ENCODE measurements at regions not wholly inside any gene's neighbourhood (a gene's known extent, or its start where the extent isn't known, plus 50 kb on each side); places are given as distances from the start of the nearest gene placed in this dataset.

- TF ChIP-seq CTCF (conservative IDR thresholded peaks at IDR 0.05; ENCODE audit: low read depth, low read length) (no peak), EZH2phosphoT487 (IDR thresholded peaks at IDR 0.05; ENCODE audit: borderline replicate concordance, low read length) (no peak), EZH2 (IDR thresholded peaks at IDR 0.05; ENCODE audit: low read length, unreplicated experiment) (no peak)
Measured at GRCh38 chr5:60338846-60339245, 361.1 kb downstream of the DEPDC1B start.
